ENCODE measurements at regions not wholly inside any gene's neighbourhood (a gene's known extent, or its start where the extent isn't known, plus 50 kb on each side); places are given as distances from the start of the nearest gene placed in this dataset.

DNA sequence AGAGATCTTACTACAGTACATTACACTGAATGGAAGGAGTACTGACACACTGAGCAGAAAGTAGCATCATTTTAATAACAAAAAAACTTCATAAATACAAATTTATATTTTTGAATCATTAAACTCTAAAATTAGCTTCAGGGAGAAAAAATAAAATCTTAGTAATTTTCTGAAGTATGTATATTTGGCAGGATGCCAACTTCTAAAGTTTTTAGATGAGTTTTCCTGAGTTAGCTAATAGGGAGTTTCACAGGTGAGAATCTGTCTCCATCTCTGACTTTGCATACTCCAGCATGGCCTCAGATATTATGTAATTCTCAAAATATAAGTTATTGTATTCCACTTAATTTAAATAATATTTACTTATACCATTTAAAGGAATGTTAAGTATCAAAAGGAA lies 673.2 kb upstream of the PCDH15 start:
- H3K9me3 ChIP-seq (ENCODE audit: insufficient read depth, low read depth, low read length): no peaks in the 10 kb centered on the region
- no peaks in the 10 kb centered on the region for H4K20me1 ChIP-seq (ENCODE audit: insufficient read depth, low read length)
- H3K27me3 ChIP-seq (ENCODE audit: insufficient read depth, low read length): no peaks in the 10 kb centered on the region
- H3K27me3 Mint-ChIP-seq (ENCODE audit: low read depth, unreplicated experiment): no peaks in the 10 kb centered on the region
- peaks cover 8% of the 10 kb centered on the region for H3K4me1 Mint-ChIP-seq (ENCODE audit: low read depth, unreplicated experiment)
- TF ChIP-seq EZH2 (IDR thresholded peaks at IDR 0.05; ENCODE audit: insufficient read depth, low read length): no peak
- TF ChIP-seq, protein P1, sequence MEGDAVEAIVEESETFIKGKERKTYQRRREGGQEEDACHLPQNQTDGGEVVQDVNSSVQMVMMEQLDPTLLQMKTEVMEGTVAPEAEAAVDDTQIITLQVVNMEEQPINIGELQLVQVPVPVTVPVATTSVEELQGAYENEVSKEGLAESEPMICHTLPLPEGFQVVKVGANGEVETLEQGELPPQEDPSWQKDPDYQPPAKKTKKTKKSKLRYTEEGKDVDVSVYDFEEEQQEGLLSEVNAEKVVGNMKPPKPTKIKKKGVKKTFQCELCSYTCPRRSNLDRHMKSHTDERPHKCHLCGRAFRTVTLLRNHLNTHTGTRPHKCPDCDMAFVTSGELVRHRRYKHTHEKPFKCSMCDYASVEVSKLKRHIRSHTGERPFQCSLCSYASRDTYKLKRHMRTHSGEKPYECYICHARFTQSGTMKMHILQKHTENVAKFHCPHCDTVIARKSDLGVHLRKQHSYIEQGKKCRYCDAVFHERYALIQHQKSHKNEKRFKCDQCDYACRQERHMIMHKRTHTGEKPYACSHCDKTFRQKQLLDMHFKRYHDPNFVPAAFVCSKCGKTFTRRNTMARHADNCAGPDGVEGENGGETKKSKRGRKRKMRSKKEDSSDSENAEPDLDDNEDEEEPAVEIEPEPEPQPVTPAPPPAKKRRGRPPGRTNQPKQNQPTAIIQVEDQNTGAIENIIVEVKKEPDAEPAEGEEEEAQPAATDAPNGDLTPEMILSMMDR (IDR thresholded peaks at IDR 0.05; ENCODE audit: insufficient read depth, low read depth, low read length): no peak
- no peak overlapping the region for H3K4me3 Mint-ChIP-seq (ENCODE audit: unreplicated experiment)
- no peaks in the 10 kb centered on the region for H3K36me3 ChIP-seq (ENCODE audit: insufficient read depth, low read length)
- DNase-seq (ENCODE audit: low read depth) (no peak), FAIRE-seq (no peak)
- no peaks in the 10 kb centered on the region for H3K36me3 Mint-ChIP-seq (ENCODE audit: low read depth, unreplicated experiment)
- H3K4me1 ChIP-seq (ENCODE audit: insufficient read depth, low read length): no peaks in the 10 kb centered on the region
- no peak overlapping the region for H2AFZ ChIP-seq (ENCODE audit: low read depth, low read length)
- H3K27ac Mint-ChIP-seq (ENCODE audit: unreplicated experiment): no peak overlapping the region
- H3K9me3 Mint-ChIP-seq (ENCODE audit: unreplicated experiment): no peaks in the 10 kb centered on the region
- no peak overlapping the region for H3K27ac ChIP-seq (ENCODE audit: low read depth, low read length)
- H3K4me3 ChIP-seq (ENCODE audit: insufficient read depth, low read depth, low read length): no peak overlapping the region
- no peak overlapping the region for H3K9ac ChIP-seq (ENCODE audit: low read length)
- no peaks in the 10 kb centered on the region for H3K79me2 ChIP-seq (ENCODE audit: insufficient read depth, low read length)
- H3K4me2 ChIP-seq (ENCODE audit: low read length): no peak overlapping the region

DNA sequence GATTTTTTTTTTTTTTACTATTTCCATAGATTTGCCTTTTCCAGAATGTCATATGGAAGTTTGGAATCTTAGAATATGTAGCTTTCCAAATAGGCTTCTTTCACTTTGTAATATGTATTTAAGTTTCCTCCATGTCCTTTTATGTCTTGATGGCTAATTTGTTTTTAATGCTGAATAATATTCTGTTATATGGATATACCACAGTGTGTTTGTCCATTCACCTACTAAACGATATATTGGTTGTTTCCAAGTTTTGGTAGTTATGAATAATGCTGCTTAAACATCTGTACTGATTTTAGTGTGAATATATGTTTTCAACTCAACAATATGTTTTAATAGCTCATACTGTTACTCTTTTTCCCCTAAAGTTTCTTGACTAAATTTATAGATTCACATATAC lies 669.8 kb upstream of the PCDH15 start:
- Histone ChIP-seq H3K27me3 (ENCODE audit: insufficient read depth, low read length) (no peaks in the 10 kb centered on the region), H3K4me2 (ENCODE audit: low read length) (no peak overlapping the region), H3K36me3 (ENCODE audit: insufficient read depth, low read length) (no peaks in the 10 kb centered on the region), H3K4me1 (ENCODE audit: insufficient read depth, low read length) (no peaks in the 10 kb centered on the region), H3K9ac (ENCODE audit: low read length) (no peak overlapping the region), H3K4me3 (ENCODE audit: insufficient read depth, low read depth, low read length) (no peak overlapping the region), H3K9me3 (ENCODE audit: insufficient read depth, low read depth, low read length) (no peaks in the 10 kb centered on the region), H2AFZ (ENCODE audit: low read depth, low read length) (no peak overlapping the region), H4K20me1 (ENCODE audit: insufficient read depth, low read length) (no peaks in the 10 kb centered on the region), H3K27ac (ENCODE audit: low read depth, low read length) (no peak overlapping the region), H3K79me2 (ENCODE audit: insufficient read depth, low read length) (no peaks in the 10 kb centered on the region)
- no peak overlapping the region for H3K27ac Mint-ChIP-seq (ENCODE audit: unreplicated experiment)
- DNase-seq (ENCODE audit: low read depth) (no peak), FAIRE-seq (no peak)
- TF ChIP-seq EZH2 (IDR thresholded peaks at IDR 0.05; ENCODE audit: insufficient read depth, low read length): no peak
- TF ChIP-seq, protein P1 (IDR thresholded peaks at IDR 0.05; ENCODE audit: insufficient read depth, low read depth, low read length): no peak
- no peaks in the 10 kb centered on the region for H3K36me3 Mint-ChIP-seq (ENCODE audit: low read depth, unreplicated experiment)
- H3K4me1 Mint-ChIP-seq (ENCODE audit: low read depth, unreplicated experiment): peaks cover 2% of the 10 kb centered on the region
- no peak overlapping the region for H3K4me3 Mint-ChIP-seq (ENCODE audit: unreplicated experiment)
- H3K9me3 Mint-ChIP-seq (ENCODE audit: unreplicated experiment): no peaks in the 10 kb centered on the region
- H3K27me3 Mint-ChIP-seq (ENCODE audit: low read depth, unreplicated experiment): no peaks in the 10 kb centered on the region

GRCh38 chr10:55466806-55467504 lies 665.9 kb upstream of the PCDH15 start:
- H3K27ac Mint-ChIP-seq (ENCODE audit: unreplicated experiment): no peak overlapping the region

More at GRCh38 chr10:55466806-55467504, 665.9 kb upstream of the PCDH15 start:
- Histone ChIP-seq H3K79me2 (ENCODE audit: insufficient read depth, low read length) (no peaks in the 10 kb centered on the region), H3K27ac (ENCODE audit: low read depth, low read length) (no peak overlapping the region), H3K36me3 (ENCODE audit: insufficient read depth, low read length) (no peaks in the 10 kb centered on the region), H3K9me3 (ENCODE audit: insufficient read depth, low read depth, low read length) (no peaks in the 10 kb centered on the region), H3K4me3 (ENCODE audit: insufficient read depth, low read depth, low read length) (no peak overlapping the region), H4K20me1 (ENCODE audit: insufficient read depth, low read length) (no peaks in the 10 kb centered on the region), H3K4me2 (ENCODE audit: low read length) (no peak overlapping the region), H3K9ac (ENCODE audit: low read length) (no peak overlapping the region), H2AFZ (ENCODE audit: low read depth, low read length) (no peak overlapping the region), H3K4me1 (ENCODE audit: insufficient read depth, low read length) (no peaks in the 10 kb centered on the region), H3K27me3 (ENCODE audit: insufficient read depth, low read length) (no peaks in the 10 kb centered on the region)
- FAIRE-seq (no peak), DNase-seq (ENCODE audit: low read depth) (no peak)
- no peaks in the 10 kb centered on the region for H3K36me3 Mint-ChIP-seq (ENCODE audit: low read depth, unreplicated experiment)
- H3K4me3 Mint-ChIP-seq (ENCODE audit: unreplicated experiment): no peak overlapping the region
- H3K27me3 Mint-ChIP-seq (ENCODE audit: low read depth, unreplicated experiment): no peaks in the 10 kb centered on the region
- TF ChIP-seq EZH2 (IDR thresholded peaks at IDR 0.05; ENCODE audit: insufficient read depth, low read length): no peak
- TF ChIP-seq, protein P1 (IDR thresholded peaks at IDR 0.05; ENCODE audit: insufficient read depth, low read depth, low read length): no peak
- no peaks in the 10 kb centered on the region for H3K4me1 Mint-ChIP-seq (ENCODE audit: low read depth, unreplicated experiment)
- H3K9me3 Mint-ChIP-seq (ENCODE audit: unreplicated experiment): no peaks in the 10 kb centered on the region

Measured in astrocyte (in vitro differentiated cells and primary cell).